ENCODE measurements at regions not wholly inside any gene's neighbourhood (a gene's known extent, or its start where the extent isn't known, plus 50 kb on each side); places are given as distances from the start of the nearest gene placed in this dataset.

GRCh38 chr6:26197933-26198721 is 110.9 kb downstream of the HFE start:
- DNase-seq = no peak

- no peak for DNase-seq
Measured at GRCh38 chr6:26198722-26199056, 111.5 kb downstream of the HFE start.

- no peak for DNase-seq
Measured at GRCh38 chr6:26199057-26199772, 112.0 kb downstream of the HFE start.

GRCh38 chr6:26199773-26200764 is 112.8 kb downstream of the HFE start:
- DNase-seq = no peak

GRCh38 chr6:26200918-26201721 is 113.9 kb downstream of the HFE start:
- no peak for DNase-seq

- no peak for DNase-seq
Measured at GRCh38 chr6:26202201-26202611, 115.0 kb downstream of the HFE start.

GRCh38 chr6:26202811-26203583 is 115.8 kb downstream of the HFE start:
- DNase-seq = no peak

GRCh38 chr6:26204332-26205160 is 117.3 kb downstream of the HFE start:
- no peak for DNase-seq

GRCh38 chr6:26205161-26205624 is 118.0 kb downstream of the HFE start:
- no peak for DNase-seq

GRCh38 chr6:26205625-26206574 is 118.7 kb downstream of the HFE start:
- DNase-seq = no peak

- DNase-seq = no peak
Measured at GRCh38 chr6:26206868-26207801, 119.9 kb downstream of the HFE start.

GRCh38 chr6:26211963-26212362 is 124.7 kb downstream of the HFE start:
- DNase-seq = no peak

- no peak for DNase-seq
Measured at GRCh38 chr6:26213334-26214075, 126.3 kb downstream of the HFE start.

GRCh38 chr6:26214803-26215584 is 127.8 kb downstream of the HFE start:
- no peak for DNase-seq

- DNase-seq = no peak
Measured at GRCh38 chr6:26215585-26216358, 128.5 kb downstream of the HFE start.

Data from SW 1271 (cell line).